GM10248 (cell line): ENCODE measurements at regions not wholly inside any gene's neighbourhood (a gene's known extent, or its start where the extent isn't known, plus 50 kb on each side); places are given as distances from the start of the nearest gene placed in this dataset.
A peak's percentile ranks its signal among the peaks of the same experiment; 100 is the strongest.

Source experiments
- CTCF ChIA-PET: fragments of 300-600 bp; sonication (Branson Sonifier 250); formaldehyde crosslinking; extraction: SDS; loops from one replicate; lab custom pipeline; 2021; ENCODE audit warnings: antibody characterized with exemption; lab: Yijun Ruan, JAX
- POLR2A ChIA-PET: fragments of 350-650 bp; sonication (Branson Sonifier 250); formaldehyde crosslinking; extraction: SDS; loops from one replicate; lab custom pipeline; 2020; ENCODE audit warnings: antibody characterized with exemption; lab: Yijun Ruan, JAX
- DNase-seq: peaks from one replicate; pipeline ENCODE4 v3.0.0; 2012; ENCODE audit errors: extremely low spot score
- CTCF ChIP-seq: IDR thresholded peaks from 2 replicates; pipeline ENCODE4 v1.5.1; 2012; ENCODE audit warnings: mild to moderate bottlenecking, low read depth; ENCODE audit errors: extremely low read depth, missing control alignments, control extremely low read depth

DNA sequence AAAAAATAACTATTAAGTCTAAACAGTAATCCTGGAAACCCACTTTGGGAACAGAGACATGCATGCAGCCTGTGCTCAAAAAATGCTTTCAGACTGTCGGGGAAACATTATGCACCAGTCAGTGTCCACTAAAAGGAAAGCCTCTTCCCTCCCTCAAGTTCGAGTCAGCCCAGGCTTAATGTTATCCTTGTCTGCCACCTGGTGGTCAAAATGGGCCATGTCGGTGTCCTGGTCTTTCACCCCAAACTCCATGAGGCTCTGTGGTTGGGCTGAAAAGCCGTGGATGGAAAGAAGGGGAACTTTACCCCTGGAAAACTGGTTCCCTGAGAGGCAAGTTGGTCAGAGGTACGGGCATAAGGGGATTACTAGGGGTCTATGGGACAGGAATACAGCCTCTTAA lies 88.4 kb upstream of the ZNF492 start:
- TF ChIP-seq CTCF, result peak; percentile 23
- POLR2A ChIA-PET, result no interaction called here
- CTCF ChIA-PET, result no interaction called here
- DNase-seq, result peak; percentile 26

GRCh38 chr19:22533761-22534160 lies 100.4 kb upstream of the ZNF492 start:
- CTCF ChIA-PET, result no interaction called here

GRCh38 chr19:22532388-22533300 lies 101.5 kb upstream of the ZNF492 start:
- POLR2A ChIA-PET, result no interaction called here
- CTCF ChIA-PET, result no interaction called here
- DNase-seq, result no peak
- no peak for TF ChIP-seq CTCF

More at GRCh38 chr19:22533761-22534160, 100.4 kb upstream of the ZNF492 start:
- TF ChIP-seq CTCF, result no peak
- POLR2A ChIA-PET, result no interaction called here
- no peak for DNase-seq

GRCh38 chr19:22530042-22530441 lies 104.1 kb upstream of the ZNF492 start:
- ChIA-PET CTCF (no interaction called here), POLR2A (no interaction called here)
- DNase-seq, result no peak
- TF ChIP-seq CTCF, result no peak

DNA sequence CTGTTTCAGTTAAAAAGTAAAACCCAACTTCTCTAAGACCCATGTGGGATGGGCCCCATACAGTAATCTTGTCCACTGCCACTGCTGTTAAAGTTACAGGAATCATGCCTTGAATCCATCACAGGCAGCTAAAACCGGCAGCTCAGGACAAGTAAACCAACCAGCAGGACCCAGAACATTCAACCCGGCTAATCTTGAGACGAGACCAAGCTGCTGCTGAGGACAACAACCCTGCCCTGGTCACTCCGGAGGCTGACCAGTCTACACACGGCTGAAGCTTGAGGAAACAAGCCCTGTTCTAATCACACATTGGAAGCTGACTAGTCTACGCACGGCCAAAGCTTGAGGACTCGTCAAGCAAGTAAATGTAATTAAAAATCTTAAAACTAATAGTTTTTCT lies 105.2 kb upstream of the ZNF492 start:
- no peak for TF ChIP-seq CTCF
- CTCF ChIA-PET, result no interaction called here
- DNase-seq, result no peak
- POLR2A ChIA-PET, result no interaction called here

DNA sequence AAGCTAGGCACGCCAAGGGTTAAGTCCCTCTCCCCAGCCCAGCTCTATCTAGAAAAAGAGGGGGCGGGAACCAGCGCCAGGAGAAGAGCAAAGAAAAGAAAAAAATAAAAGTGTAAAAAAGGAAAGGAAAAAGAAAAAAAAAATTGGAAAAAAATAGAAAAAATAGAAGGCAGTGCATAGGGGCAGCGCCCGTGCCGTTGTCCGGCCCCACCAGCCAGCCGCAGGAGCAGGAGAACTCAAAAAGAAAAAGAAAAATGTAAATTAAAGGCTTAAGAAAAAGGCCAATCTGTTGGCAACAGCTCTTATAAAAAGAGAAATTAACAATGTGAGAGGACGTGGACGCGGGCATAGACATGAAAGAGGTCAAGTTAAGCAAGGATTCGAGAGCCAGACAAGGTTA lies 105.4 kb upstream of the ZNF98 start:
- ChIA-PET CTCF (no interaction called here), POLR2A (no interaction called here)
- TF ChIP-seq CTCF, result no peak
- no peak for DNase-seq
